H9 (cell line): ENCODE measurements at regions not wholly inside any gene's neighbourhood (a gene's known extent, or its start where the extent isn't known, plus 50 kb on each side); places are given as distances from the start of the nearest gene placed in this dataset.

Experiments used
- DNase-seq: peaks from one replicate; pipeline ENCODE4 v3.0.0-alpha.2; 2017
- H2AFZ ChIP-seq: one replicate; pipeline ENCODE4 v1.6.1; 2013; ENCODE audit warnings: mild to moderate bottlenecking, low read length, control low read depth, moderate library complexity
- H2AK5ac ChIP-seq: 2 replicates; pipeline ENCODE4 v1.6.1; 2013; ENCODE audit warnings: low read length, control low read depth, mixed read lengths; ENCODE audit not compliant: insufficient read length
- H2BK120ac ChIP-seq: one replicate; pipeline ENCODE4 v1.6.1; 2013; ENCODE audit warnings: low read depth, mild to moderate bottlenecking, low read length, control low read depth, inconsistent platforms; ENCODE audit not compliant: poor library complexity, severe bottlenecking
- H2BK12ac ChIP-seq: 2 replicates; pipeline ENCODE4 v1.6.1; 2013; ENCODE audit warnings: low read length, control low read depth, mixed read lengths, low read depth; ENCODE audit not compliant: insufficient read length
- H2BK15ac ChIP-seq: 2 replicates; pipeline ENCODE4 v1.6.1; 2013; ENCODE audit warnings: low read depth, low read length, control low read depth
- H2BK20ac ChIP-seq: one replicate; pipeline ENCODE4 v1.6.1; 2013; ENCODE audit warnings: low read depth, mild to moderate bottlenecking, low read length, control low read depth, inconsistent platforms; ENCODE audit not compliant: poor library complexity, severe bottlenecking
- H2BK5ac ChIP-seq: 2 replicates; pipeline ENCODE4 v1.6.1; 2013; ENCODE audit warnings: low read length, control low read depth, mixed read lengths; ENCODE audit not compliant: insufficient read length
- H3K14ac ChIP-seq: 2 replicates; pipeline ENCODE4 v1.6.1; 2013; ENCODE audit warnings: low read length, control low read depth; ENCODE audit not compliant: insufficient read depth
- H3K18ac ChIP-seq: 2 replicates; pipeline ENCODE4 v1.6.1; 2013; ENCODE audit warnings: low read depth, mild to moderate bottlenecking, mixed read lengths, low read length, control low read depth; ENCODE audit not compliant: insufficient read length
- H3K23ac ChIP-seq: 2 replicates; pipeline ENCODE4 v1.6.1; 2013; ENCODE audit warnings: low read length, control low read depth, mixed read lengths, low read depth; ENCODE audit not compliant: insufficient read length
- H3K23me2 ChIP-seq: 2 replicates; pipeline ENCODE4 v1.6.1; 2013; ENCODE audit warnings: low read depth, mild to moderate bottlenecking, mixed read lengths, low read length, control low read depth; ENCODE audit not compliant: insufficient read length, poor library complexity, severe bottlenecking
- H3K27ac ChIP-seq: 2 replicates; pipeline ENCODE4 v1.5.1; 2013; ENCODE audit warnings: low read length, control low read depth, mixed read lengths, low read depth; ENCODE audit not compliant: insufficient read length
- H3K27me3 ChIP-seq: 2 replicates; pipeline ENCODE4 v1.6.1; 2013; ENCODE audit warnings: low read length, control low read depth, inconsistent platforms; ENCODE audit not compliant: insufficient read depth
- H3K4ac ChIP-seq: 2 replicates; pipeline ENCODE4 v1.6.1; 2013; ENCODE audit warnings: low read depth, mild to moderate bottlenecking, control low read depth, inconsistent platforms, low read length, moderate library complexity
- H3K4me1 ChIP-seq: 2 replicates; pipeline ENCODE4 v1.6.1; 2013; ENCODE audit warnings: low read length, control low read depth, inconsistent platforms; ENCODE audit not compliant: insufficient read depth
- H3K4me2 ChIP-seq: 2 replicates; pipeline ENCODE4 v1.6.1; 2013; ENCODE audit warnings: low read length, control low read depth, mixed read lengths; ENCODE audit not compliant: insufficient read length, insufficient read depth
- H3K56ac ChIP-seq: 2 replicates; pipeline ENCODE4 v1.6.1; 2013; ENCODE audit warnings: low read depth, mild to moderate bottlenecking, mixed read lengths, low read length, control low read depth; ENCODE audit not compliant: insufficient read length
- H3K79me1 ChIP-seq: 2 replicates; pipeline ENCODE4 v1.6.1; 2013; ENCODE audit warnings: low read depth, mild to moderate bottlenecking, moderate library complexity, low read length, control low read depth, inconsistent platforms; ENCODE audit not compliant: insufficient read depth, poor library complexity, severe bottlenecking
- H3K79me2 ChIP-seq: 2 replicates; pipeline ENCODE4 v1.6.1; 2013; ENCODE audit warnings: low read length, control low read depth, inconsistent platforms; ENCODE audit not compliant: insufficient read depth
- H3K9ac ChIP-seq: 2 replicates; pipeline ENCODE4 v1.6.1; 2013; ENCODE audit warnings: low read length, control low read depth, mixed read lengths; ENCODE audit not compliant: insufficient read length; ENCODE audit errors: extremely low read depth
- H3K9me3 ChIP-seq: one replicate; pipeline ENCODE4 v1.6.1; 2013; ENCODE audit warnings: low read depth, low read length, inconsistent platforms; ENCODE audit not compliant: control insufficient read depth
- H3T11ph ChIP-seq: one replicate; pipeline ENCODE4 v1.6.1; 2013; ENCODE audit warnings: mild to moderate bottlenecking, low read length, control low read depth, inconsistent platforms
- H4K20me1 ChIP-seq: one replicate; pipeline ENCODE4 v1.6.1; 2013; ENCODE audit not compliant: control insufficient read depth, insufficient read length, insufficient read depth
- H4K5ac ChIP-seq: 2 replicates; pipeline ENCODE4 v1.6.1; 2013; ENCODE audit warnings: low read depth, mild to moderate bottlenecking, mixed read lengths, low read length, control low read depth; ENCODE audit not compliant: insufficient read length
- H4K8ac ChIP-seq: replicated peaks from 2 replicates; pipeline ENCODE4 v1.6.1; 2013; ENCODE audit warnings: low read length, control low read depth, mixed read lengths, low read depth; ENCODE audit not compliant: insufficient read length
- H4K91ac ChIP-seq: 2 replicates; pipeline ENCODE4 v1.6.1; 2013; ENCODE audit warnings: low read depth, mild to moderate bottlenecking, moderate library complexity, mixed read lengths, low read length, control low read depth; ENCODE audit not compliant: insufficient read length
- H3K27ac Mint-ChIP-seq, 3 experiments: 2 replicates in 2 of 3; 3 replicates in 1 of 3; pipeline ENCODE4 v1.8.0; 2020 to 2021; ENCODE audit warnings: mixed read lengths in 3 of 3, mild to moderate bottlenecking in 1 of 3, moderate library complexity in 1 of 3
- H3K27me3 Mint-ChIP-seq: 2 replicates; pipeline ENCODE4 v1.8.0; 2021; ENCODE audit warnings: low read depth, mild to moderate bottlenecking, moderate library complexity, mixed read lengths
- H3K36me3 Mint-ChIP-seq, 3 experiments: 2 replicates in 2 of 3; 3 replicates in 1 of 3; pipeline ENCODE4 v1.8.0; 2020 to 2021; ENCODE audit warnings: low read depth in 3 of 3, mixed read lengths in 3 of 3; ENCODE audit not compliant: insufficient read depth in 1 of 3
- H3K4me1 Mint-ChIP-seq, 2 experiments: 2 replicates each; pipeline ENCODE4 v1.8.0; 2020; ENCODE audit warnings: mixed read lengths in 2 of 2
- H3K4me3 Mint-ChIP-seq, 2 experiments: 2 replicates in 1 of 2; 3 replicates in 1 of 2; pipeline ENCODE4 v1.8.0; 2020 to 2021; ENCODE audit warnings: mild to moderate bottlenecking in 2 of 2, mixed read lengths in 2 of 2, moderate library complexity in 1 of 2
- H3K9me3 Mint-ChIP-seq, 2 experiments: 2 replicates in 1 of 2; 3 replicates in 1 of 2; pipeline ENCODE4 v1.8.0; 2020; ENCODE audit warnings: mild to moderate bottlenecking in 2 of 2, mixed read lengths in 2 of 2, moderate library complexity in 1 of 2
- WGBS: extraction: QIAGEN DNeasy Blood & Tissue Kit; methylation state at CpG from one replicate; pipeline ENCODE4 v1.1.7; 2013; ENCODE audit warnings: missing lambda C conversion rate, low lambda C conversion rate, mixed read lengths; ENCODE audit not compliant: insufficient read length; ENCODE audit errors: extremely low coverage; 5-methylcytosine and 5-hydroxymethylcytosine counted together
- TF ChIP-seq, protein P1 (sequence below): fragments of 200-600 bp; sonication (generic); conservative IDR thresholded peaks from 3 replicates; pipeline ENCODE4 v1.8.0; 2021; ENCODE audit warnings: antibody characterized with exemption, mild to moderate bottlenecking

DNA sequence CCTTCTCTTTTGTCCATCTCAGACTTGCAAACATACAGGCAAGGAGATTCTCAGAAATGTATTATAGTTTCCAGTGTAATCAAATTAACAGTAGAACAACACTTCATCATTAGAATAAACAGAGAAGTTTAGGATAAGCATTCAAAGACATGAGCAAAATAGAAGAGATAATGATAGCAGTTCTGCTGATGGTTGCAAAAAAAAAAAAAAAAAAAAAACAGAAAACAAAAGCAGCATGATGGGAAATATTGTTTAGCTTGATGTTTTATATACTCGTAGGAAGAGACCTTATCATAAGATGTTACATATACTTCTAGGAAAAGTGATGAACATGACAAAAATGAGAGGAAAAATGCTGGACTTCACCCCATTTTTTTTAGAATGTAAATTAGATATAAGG, 1356.2 kb downstream of the MAT2B start:
- DNase-seq: no peak
- Histone ChIP-seq H2BK120ac (no peak overlapping the region), H2AFZ (no peak overlapping the region)

More for the DNA sequence above, 1356.2 kb downstream of the MAT2B start:
- no peak overlapping the region for H3K4ac ChIP-seq
- no peak overlapping the region for H2BK15ac ChIP-seq
- no peaks in the 10 kb centered on the region for H3K27me3 ChIP-seq
- no peak overlapping the region for H2BK20ac ChIP-seq
- peaks cover 3% of the 10 kb centered on the region; the same call in 1 of the 2 replicates for H3K4me1 ChIP-seq
- H3K4me3 Mint-ChIP-seq: no peak overlapping the region
- TF ChIP-seq, protein P1, sequence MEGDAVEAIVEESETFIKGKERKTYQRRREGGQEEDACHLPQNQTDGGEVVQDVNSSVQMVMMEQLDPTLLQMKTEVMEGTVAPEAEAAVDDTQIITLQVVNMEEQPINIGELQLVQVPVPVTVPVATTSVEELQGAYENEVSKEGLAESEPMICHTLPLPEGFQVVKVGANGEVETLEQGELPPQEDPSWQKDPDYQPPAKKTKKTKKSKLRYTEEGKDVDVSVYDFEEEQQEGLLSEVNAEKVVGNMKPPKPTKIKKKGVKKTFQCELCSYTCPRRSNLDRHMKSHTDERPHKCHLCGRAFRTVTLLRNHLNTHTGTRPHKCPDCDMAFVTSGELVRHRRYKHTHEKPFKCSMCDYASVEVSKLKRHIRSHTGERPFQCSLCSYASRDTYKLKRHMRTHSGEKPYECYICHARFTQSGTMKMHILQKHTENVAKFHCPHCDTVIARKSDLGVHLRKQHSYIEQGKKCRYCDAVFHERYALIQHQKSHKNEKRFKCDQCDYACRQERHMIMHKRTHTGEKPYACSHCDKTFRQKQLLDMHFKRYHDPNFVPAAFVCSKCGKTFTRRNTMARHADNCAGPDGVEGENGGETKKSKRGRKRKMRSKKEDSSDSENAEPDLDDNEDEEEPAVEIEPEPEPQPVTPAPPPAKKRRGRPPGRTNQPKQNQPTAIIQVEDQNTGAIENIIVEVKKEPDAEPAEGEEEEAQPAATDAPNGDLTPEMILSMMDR: no peak
- H2BK5ac ChIP-seq: no peak overlapping the region
- H3K14ac ChIP-seq: no peak overlapping the region
- no peaks in the 10 kb centered on the region for H3K79me1 ChIP-seq
- H4K5ac ChIP-seq: no peak overlapping the region
- H3K56ac ChIP-seq: no peak overlapping the region
- H3K18ac ChIP-seq: no peak overlapping the region
- peaks cover 14 to 16% of the 10 kb centered on the region in 2 experiments for H3K4me1 Mint-ChIP-seq
- no peaks in the 10 kb centered on the region for H3K9me3 Mint-ChIP-seq
- no peaks in the 10 kb centered on the region for H3K79me2 ChIP-seq
- no peak overlapping the region for H2BK12ac ChIP-seq
- no peak overlapping the region for H3K9ac ChIP-seq
- H3K23ac ChIP-seq: no peak overlapping the region
- no peak overlapping the region for H2AK5ac ChIP-seq
- WGBS: no CpG with 5 or more reads among the region's 1 CpG
- peak overlapping the region; percentile 30 to 79 (median 53); a peak in 2 of 7 replicates for H3K27ac Mint-ChIP-seq
- H4K8ac ChIP-seq: no peak overlapping the region
- no peak overlapping the region for H3K4me2 ChIP-seq
- H3K27ac ChIP-seq: no peak overlapping the region
- H3K36me3 Mint-ChIP-seq: no peaks in the 10 kb centered on the region
- no peak overlapping the region for H4K91ac ChIP-seq
- H4K20me1 ChIP-seq: no peaks in the 10 kb centered on the region
- H3T11ph ChIP-seq: no peak overlapping the region
- no peaks in the 10 kb centered on the region for H3K23me2 ChIP-seq
- no peaks in the 10 kb centered on the region for H3K9me3 ChIP-seq
- H3K27me3 Mint-ChIP-seq: no peaks in the 10 kb centered on the region
